ENCODE measurements at regions not wholly inside any gene's neighbourhood (a gene's known extent, or its start where the extent isn't known, plus 50 kb on each side); places are given as distances from the start of the nearest gene placed in this dataset.

DNA sequence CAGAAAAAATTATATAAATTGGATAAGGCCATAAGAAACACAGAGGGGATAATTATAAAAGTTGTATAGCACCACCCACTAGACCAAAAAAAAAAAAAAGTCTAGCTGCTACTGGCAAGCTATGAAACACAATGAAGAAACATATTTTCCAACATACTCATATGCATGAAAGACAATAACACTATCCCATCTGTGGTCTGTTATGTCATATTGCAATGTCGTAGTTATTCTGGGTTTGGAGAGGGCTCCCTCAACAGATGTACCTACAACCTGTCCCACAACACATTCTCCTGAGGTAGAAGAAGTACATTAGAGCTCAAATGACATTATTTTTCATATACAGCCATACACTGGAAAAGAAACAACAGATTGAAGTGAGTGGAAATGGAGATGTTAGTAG is 517.6 kb upstream of the ADGRL4 start:
- no peak overlapping the region for H3K4me3 ChIP-seq (ENCODE audit: low read depth in 2 of 2, low read length in 2 of 2)
- no peak for ATAC-seq
- no TSS peak for BruUV-seq (replicated peaks)
- no peaks in the 10 kb centered on the region for H3K27me3 ChIP-seq (ENCODE audit: control insufficient read depth, insufficient read depth, low read length)
- H3K27ac ChIP-seq (ENCODE audit: low read length): no peak overlapping the region
- no peak for DNase-seq (ENCODE audit: low read depth, low spot score)
- H3K9me3 ChIP-seq (ENCODE audit: control insufficient read depth, insufficient read depth, low read depth, low read length): no peaks in the 10 kb centered on the region
- H3K36me3 ChIP-seq (ENCODE audit: control insufficient read depth, insufficient read depth, low read length): no peaks in the 10 kb centered on the region
- in situ Hi-C loops (cut with HindIII; ENCODE audit: low pct_unique_long_range_greater_than_20kb, low sequenced_read_pairs): no loop called here
- CTCF ChIA-PET: no interaction called here
- intact Hi-C loops (cut with micrococcal nuclease; ENCODE audit: unreplicated experiment): no loop called here
- TF ChIP-seq TCF7L2 (IDR thresholded peaks at IDR 0.05; ENCODE audit: low read depth, low read length): no peak
- no peak for TF ChIP-seq POLR2AphosphoS5 (IDR thresholded peaks at IDR 0.05; ENCODE audit: low read depth, low read length)
- TF ChIP-seq SIN3A (IDR thresholded peaks at IDR 0.05; ENCODE audit: borderline replicate concordance, insufficient read depth, low read depth, low read length): no peak
- TF ChIP-seq, protein P1, sequence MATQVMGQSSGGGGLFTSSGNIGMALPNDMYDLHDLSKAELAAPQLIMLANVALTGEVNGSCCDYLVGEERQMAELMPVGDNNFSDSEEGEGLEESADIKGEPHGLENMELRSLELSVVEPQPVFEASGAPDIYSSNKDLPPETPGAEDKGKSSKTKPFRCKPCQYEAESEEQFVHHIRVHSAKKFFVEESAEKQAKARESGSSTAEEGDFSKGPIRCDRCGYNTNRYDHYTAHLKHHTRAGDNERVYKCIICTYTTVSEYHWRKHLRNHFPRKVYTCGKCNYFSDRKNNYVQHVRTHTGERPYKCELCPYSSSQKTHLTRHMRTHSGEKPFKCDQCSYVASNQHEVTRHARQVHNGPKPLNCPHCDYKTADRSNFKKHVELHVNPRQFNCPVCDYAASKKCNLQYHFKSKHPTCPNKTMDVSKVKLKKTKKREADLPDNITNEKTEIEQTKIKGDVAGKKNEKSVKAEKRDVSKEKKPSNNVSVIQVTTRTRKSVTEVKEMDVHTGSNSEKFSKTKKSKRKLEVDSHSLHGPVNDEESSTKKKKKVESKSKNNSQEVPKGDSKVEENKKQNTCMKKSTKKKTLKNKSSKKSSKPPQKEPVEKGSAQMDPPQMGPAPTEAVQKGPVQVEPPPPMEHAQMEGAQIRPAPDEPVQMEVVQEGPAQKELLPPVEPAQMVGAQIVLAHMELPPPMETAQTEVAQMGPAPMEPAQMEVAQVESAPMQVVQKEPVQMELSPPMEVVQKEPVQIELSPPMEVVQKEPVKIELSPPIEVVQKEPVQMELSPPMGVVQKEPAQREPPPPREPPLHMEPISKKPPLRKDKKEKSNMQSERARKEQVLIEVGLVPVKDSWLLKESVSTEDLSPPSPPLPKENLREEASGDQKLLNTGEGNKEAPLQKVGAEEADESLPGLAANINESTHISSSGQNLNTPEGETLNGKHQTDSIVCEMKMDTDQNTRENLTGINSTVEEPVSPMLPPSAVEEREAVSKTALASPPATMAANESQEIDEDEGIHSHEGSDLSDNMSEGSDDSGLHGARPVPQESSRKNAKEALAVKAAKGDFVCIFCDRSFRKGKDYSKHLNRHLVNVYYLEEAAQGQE (IDR thresholded peaks at IDR 0.05; ENCODE audit: insufficient read depth in 1 of 2, low read depth in 2 of 2, low read length in 1 of 2): no peak
- TF ChIP-seq, protein P2, sequence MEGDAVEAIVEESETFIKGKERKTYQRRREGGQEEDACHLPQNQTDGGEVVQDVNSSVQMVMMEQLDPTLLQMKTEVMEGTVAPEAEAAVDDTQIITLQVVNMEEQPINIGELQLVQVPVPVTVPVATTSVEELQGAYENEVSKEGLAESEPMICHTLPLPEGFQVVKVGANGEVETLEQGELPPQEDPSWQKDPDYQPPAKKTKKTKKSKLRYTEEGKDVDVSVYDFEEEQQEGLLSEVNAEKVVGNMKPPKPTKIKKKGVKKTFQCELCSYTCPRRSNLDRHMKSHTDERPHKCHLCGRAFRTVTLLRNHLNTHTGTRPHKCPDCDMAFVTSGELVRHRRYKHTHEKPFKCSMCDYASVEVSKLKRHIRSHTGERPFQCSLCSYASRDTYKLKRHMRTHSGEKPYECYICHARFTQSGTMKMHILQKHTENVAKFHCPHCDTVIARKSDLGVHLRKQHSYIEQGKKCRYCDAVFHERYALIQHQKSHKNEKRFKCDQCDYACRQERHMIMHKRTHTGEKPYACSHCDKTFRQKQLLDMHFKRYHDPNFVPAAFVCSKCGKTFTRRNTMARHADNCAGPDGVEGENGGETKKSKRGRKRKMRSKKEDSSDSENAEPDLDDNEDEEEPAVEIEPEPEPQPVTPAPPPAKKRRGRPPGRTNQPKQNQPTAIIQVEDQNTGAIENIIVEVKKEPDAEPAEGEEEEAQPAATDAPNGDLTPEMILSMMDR (IDR thresholded peaks at IDR 0.05): no peak
- POLR2A ChIA-PET: no interaction called here
- H3K4me1 ChIP-seq (ENCODE audit: control insufficient read depth, insufficient read depth, low read length): no peaks in the 10 kb centered on the region

- intact Hi-C loops (cut with micrococcal nuclease; ENCODE audit: unreplicated experiment): no loop called here
- no peaks in the 10 kb centered on the region for H3K4me1 ChIP-seq (ENCODE audit: control insufficient read depth, insufficient read depth, low read length)
- H3K9me3 ChIP-seq (ENCODE audit: control insufficient read depth, insufficient read depth, low read depth, low read length): no peaks in the 10 kb centered on the region
- H3K27me3 ChIP-seq (ENCODE audit: control insufficient read depth, insufficient read depth, low read length): no peaks in the 10 kb centered on the region
- ChIA-PET POLR2A (no interaction called here), CTCF (no interaction called here)
- DNase-seq (ENCODE audit: low read depth, low spot score) (no peak), ATAC-seq (no peak)
- no peaks in the 10 kb centered on the region for H3K36me3 ChIP-seq (ENCODE audit: control insufficient read depth, insufficient read depth, low read length)
- TF ChIP-seq SIN3A (IDR thresholded peaks at IDR 0.05; ENCODE audit: borderline replicate concordance, insufficient read depth, low read depth, low read length) (no peak), POLR2AphosphoS5 (IDR thresholded peaks at IDR 0.05; ENCODE audit: low read depth, low read length) (no peak)
- TF ChIP-seq, protein P2 (IDR thresholded peaks at IDR 0.05): no peak
- no peak overlapping the region for H3K4me3 ChIP-seq (ENCODE audit: low read depth in 2 of 2, low read length in 2 of 2)
- in situ Hi-C loops (cut with HindIII; ENCODE audit: low pct_unique_long_range_greater_than_20kb, low sequenced_read_pairs): no loop called here
- no peak overlapping the region for H3K27ac ChIP-seq (ENCODE audit: low read length)
- no TSS peak for BruUV-seq (replicated peaks)
These were observed 512.7 kb upstream of the ADGRL4 start for GRCh38 chr1:79519084-79519760.

Measured in Panc1 (cell line).